HL-60 (cell line): ENCODE measurements at regions not wholly inside any gene's neighbourhood (a gene's known extent, or its start where the extent isn't known, plus 50 kb on each side); places are given as distances from the start of the nearest gene placed in this dataset.

Experiments
- DNase-seq, 2 experiments: peaks; one replicate each; pipeline ENCODE4 v3.0.0-alpha.2; 2010 to 2020; ENCODE audit warnings: low read depth in 1 of 2, low spot score in 1 of 2
- H3K27ac ChIP-seq: fragments of 250-450 bp; sonication (Bioruptor Pico); replicated peaks from 2 replicates; pipeline ENCODE4 v1.5.1; 2020; ENCODE audit warnings: mild to moderate bottlenecking, moderate library complexity
- H3K27me3 ChIP-seq: fragments of 250-450 bp; sonication (Bioruptor Pico); 2 replicates; pipeline ENCODE4 v1.5.1; 2021; ENCODE audit warnings: mild to moderate bottlenecking, moderate library complexity; ENCODE audit not compliant: insufficient read depth, poor library complexity, severe bottlenecking
- H3K4me3 ChIP-seq: replicated peaks from 2 replicates; pipeline ENCODE4 v1.5.1; 2011; ENCODE audit warnings: mild to moderate bottlenecking, control low read depth, low read length; ENCODE audit not compliant: insufficient read depth
- GABPA ChIP-seq: IDR thresholded peaks from 2 replicates; pipeline ENCODE4 v1.6.1; 2012; ENCODE audit warnings: low read depth
- POLR2AphosphoS5 ChIP-seq: IDR thresholded peaks from 2 replicates; pipeline ENCODE4 v1.6.1; 2012; ENCODE audit warnings: low read depth
- SPI1 ChIP-seq: IDR thresholded peaks from 2 replicates; pipeline ENCODE4 v1.6.1; 2012; ENCODE audit warnings: low read depth, mild to moderate bottlenecking, borderline replicate concordance
- TF ChIP-seq, protein P1 (sequence below): IDR thresholded peaks from 2 replicates; pipeline ENCODE4 v1.6.1; 2012; ENCODE audit warnings: low read depth; ENCODE audit not compliant: insufficient replicate concordance
- TF ChIP-seq, protein P2 (sequence below): IDR thresholded peaks from one replicate; pipeline ENCODE4 v1.5.1; 2011; ENCODE audit warnings: low read length, control low read depth, inconsistent platforms; ENCODE audit not compliant: insufficient read depth

DNA sequence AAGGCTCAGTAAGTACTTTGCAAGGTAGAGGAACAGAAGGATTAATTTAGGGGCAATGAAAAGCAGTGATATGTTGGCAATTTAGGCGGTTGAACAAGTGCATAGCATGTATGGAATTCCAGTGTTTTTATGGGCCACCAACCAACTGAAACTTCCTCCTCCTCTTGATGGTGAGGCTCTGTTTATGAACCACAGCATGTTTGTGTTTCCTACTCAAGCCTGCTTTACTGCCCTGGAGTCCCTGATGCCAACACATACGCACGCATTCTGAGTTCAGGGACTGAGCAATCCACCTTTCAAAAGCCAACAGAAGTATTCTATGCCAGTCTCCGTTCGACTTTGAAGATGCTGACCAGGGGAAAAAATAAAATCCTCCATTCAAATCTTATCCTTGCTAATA, 417.5 kb downstream of the EFNA5 start:
- no peak for TF ChIP-seq GABPA
- TF ChIP-seq, protein P1, sequence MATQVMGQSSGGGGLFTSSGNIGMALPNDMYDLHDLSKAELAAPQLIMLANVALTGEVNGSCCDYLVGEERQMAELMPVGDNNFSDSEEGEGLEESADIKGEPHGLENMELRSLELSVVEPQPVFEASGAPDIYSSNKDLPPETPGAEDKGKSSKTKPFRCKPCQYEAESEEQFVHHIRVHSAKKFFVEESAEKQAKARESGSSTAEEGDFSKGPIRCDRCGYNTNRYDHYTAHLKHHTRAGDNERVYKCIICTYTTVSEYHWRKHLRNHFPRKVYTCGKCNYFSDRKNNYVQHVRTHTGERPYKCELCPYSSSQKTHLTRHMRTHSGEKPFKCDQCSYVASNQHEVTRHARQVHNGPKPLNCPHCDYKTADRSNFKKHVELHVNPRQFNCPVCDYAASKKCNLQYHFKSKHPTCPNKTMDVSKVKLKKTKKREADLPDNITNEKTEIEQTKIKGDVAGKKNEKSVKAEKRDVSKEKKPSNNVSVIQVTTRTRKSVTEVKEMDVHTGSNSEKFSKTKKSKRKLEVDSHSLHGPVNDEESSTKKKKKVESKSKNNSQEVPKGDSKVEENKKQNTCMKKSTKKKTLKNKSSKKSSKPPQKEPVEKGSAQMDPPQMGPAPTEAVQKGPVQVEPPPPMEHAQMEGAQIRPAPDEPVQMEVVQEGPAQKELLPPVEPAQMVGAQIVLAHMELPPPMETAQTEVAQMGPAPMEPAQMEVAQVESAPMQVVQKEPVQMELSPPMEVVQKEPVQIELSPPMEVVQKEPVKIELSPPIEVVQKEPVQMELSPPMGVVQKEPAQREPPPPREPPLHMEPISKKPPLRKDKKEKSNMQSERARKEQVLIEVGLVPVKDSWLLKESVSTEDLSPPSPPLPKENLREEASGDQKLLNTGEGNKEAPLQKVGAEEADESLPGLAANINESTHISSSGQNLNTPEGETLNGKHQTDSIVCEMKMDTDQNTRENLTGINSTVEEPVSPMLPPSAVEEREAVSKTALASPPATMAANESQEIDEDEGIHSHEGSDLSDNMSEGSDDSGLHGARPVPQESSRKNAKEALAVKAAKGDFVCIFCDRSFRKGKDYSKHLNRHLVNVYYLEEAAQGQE, result no peak
- TF ChIP-seq, protein P2, sequence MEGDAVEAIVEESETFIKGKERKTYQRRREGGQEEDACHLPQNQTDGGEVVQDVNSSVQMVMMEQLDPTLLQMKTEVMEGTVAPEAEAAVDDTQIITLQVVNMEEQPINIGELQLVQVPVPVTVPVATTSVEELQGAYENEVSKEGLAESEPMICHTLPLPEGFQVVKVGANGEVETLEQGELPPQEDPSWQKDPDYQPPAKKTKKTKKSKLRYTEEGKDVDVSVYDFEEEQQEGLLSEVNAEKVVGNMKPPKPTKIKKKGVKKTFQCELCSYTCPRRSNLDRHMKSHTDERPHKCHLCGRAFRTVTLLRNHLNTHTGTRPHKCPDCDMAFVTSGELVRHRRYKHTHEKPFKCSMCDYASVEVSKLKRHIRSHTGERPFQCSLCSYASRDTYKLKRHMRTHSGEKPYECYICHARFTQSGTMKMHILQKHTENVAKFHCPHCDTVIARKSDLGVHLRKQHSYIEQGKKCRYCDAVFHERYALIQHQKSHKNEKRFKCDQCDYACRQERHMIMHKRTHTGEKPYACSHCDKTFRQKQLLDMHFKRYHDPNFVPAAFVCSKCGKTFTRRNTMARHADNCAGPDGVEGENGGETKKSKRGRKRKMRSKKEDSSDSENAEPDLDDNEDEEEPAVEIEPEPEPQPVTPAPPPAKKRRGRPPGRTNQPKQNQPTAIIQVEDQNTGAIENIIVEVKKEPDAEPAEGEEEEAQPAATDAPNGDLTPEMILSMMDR, result no peak
- TF ChIP-seq POLR2AphosphoS5, result no peak
- no peak for TF ChIP-seq SPI1
- H3K27ac ChIP-seq, result no peak overlapping the region
- H3K4me3 ChIP-seq, result no peak overlapping the region
- DNase-seq, result no peak
- H3K27me3 ChIP-seq, result no peaks in the 10 kb centered on the region

DNA sequence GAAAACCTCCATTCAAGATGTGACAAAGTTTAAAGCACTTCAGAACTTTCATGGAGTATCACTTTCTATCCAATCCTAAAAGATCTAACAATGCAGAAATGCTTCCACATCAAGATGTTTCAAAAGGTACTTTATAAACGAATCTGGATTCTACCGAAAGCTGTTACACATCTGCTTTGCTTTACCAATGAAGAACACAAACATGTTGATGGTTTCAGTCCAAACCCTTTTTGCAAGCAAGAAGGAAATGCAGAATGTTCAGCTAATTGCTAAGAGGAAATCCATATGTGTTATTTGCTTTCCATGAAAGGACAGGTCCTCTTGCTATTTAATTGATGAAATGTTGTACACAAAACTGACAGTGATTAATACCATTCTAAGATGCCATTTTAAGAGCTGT, 419.6 kb downstream of the EFNA5 start:
- H3K27ac ChIP-seq, result no peak overlapping the region
- H3K27me3 ChIP-seq, result no peaks in the 10 kb centered on the region
- no peak overlapping the region for H3K4me3 ChIP-seq
- TF ChIP-seq, protein P1, result no peak
- TF ChIP-seq GABPA (no peak), SPI1 (no peak), POLR2AphosphoS5 (no peak)
- TF ChIP-seq, protein P2, result no peak
- DNase-seq, result no peak

DNA sequence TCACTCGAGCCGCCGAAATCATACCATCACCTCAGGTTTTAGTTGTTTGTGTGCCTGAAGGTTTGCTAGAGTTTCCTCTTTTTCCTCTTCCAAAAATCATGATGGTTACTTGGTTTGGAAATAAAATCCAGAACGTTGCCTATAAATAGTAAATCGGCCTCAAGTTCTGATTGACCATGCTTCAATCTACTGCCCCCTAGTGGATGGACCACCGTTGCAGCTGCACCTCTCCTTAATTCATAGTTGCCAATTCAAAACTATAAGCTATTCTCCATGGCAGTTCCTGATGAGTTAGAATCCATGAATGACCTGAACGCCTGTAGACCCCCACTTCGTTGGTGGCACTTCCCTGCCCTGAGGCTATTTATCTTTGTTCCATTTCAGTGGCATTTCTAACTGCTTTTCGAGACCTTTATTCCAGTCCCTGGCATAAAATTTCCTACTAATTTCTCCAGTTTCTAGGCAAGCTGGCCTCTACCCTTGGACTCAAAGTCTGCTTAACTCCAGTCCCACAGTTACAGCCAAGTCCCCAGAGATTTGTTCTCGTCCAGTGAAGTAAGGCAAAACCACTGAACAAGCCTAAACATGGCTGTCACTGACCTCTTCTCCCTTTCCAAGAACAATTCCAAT, 422.6 kb downstream of the EFNA5 start:
- Histone ChIP-seq H3K27ac (no peak overlapping the region), H3K27me3 (no peaks in the 10 kb centered on the region), H3K4me3 (no peak overlapping the region)
- TF ChIP-seq, protein P2, result peak; percentile 54
- TF ChIP-seq SPI1, result no peak
- peak in 1 of 2 experiments; percentile 2 for DNase-seq

DNA sequence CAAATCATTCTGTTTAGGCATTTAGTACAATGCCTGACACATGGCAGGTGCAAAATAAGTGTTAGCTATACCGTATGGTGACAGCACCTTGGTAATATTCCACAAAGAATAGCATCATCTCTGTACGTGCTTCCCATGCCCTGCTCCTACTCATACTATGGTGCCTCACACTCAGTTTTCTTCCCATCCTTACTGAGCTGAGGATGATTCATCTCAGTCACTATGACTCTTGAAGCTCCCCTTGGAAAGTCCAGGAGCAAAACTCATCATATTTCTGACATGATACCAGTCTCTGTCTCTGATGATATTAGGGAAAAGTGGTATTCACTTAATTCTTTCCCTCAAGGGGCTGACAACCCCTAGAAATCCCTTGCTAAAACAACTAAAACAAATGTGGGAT, 423.3 kb downstream of the EFNA5 start:
- H3K27me3 ChIP-seq, result no peaks in the 10 kb centered on the region
- DNase-seq, result no peak
- H3K4me3 ChIP-seq, result no peak overlapping the region
- TF ChIP-seq POLR2AphosphoS5, result no peak
- no peak for TF ChIP-seq SPI1
- TF ChIP-seq, protein P2, result no peak
- H3K27ac ChIP-seq, result no peak overlapping the region
